ENCODE measurements at regions not wholly inside any gene's neighbourhood (a gene's known extent, or its start where the extent isn't known, plus 50 kb on each side); places are given as distances from the start of the nearest gene placed in this dataset.

GRCh38 chr11:45722144-45722543 is 56.7 kb upstream of the CHST1 start:
- TF ChIP-seq EP300 (IDR thresholded peaks at IDR 0.05) (no peak), CTCF (IDR thresholded peaks at IDR 0.05) (no peak)
- peaks cover 15% of the 10 kb centered on the region for H3K4me1 ChIP-seq (ENCODE audit: insufficient read depth)
- intact Hi-C loops (cut with DNase I), result no loop called here
- no peaks in the 10 kb centered on the region for H3K36me3 ChIP-seq
- no peak for DNase-seq
- H3K4me3 ChIP-seq, result no peak overlapping the region
- whole genome bisulfite sequencing, 3 donors, result 92 to 94% (median 93%) methylated on average over 13 of the region's 13 CpGs
- H3K27ac ChIP-seq, result no peak overlapping the region
- no peaks in the 10 kb centered on the region for H3K9me3 ChIP-seq
- H3K27me3 ChIP-seq, result no peaks in the 10 kb centered on the region

GRCh38 chr11:45717526-45717925 is 52.1 kb upstream of the CHST1 start:
- H3K4me3 ChIP-seq, result no peak overlapping the region
- H3K4me1 ChIP-seq (ENCODE audit: insufficient read depth), result no peaks in the 10 kb centered on the region
- WGBS, 3 donors, result 45 to 69% (median 51%) methylated on average over 8 of the region's 8 CpGs
- no peak overlapping the region for H3K27ac ChIP-seq
- DNase-seq, result no peak
- no peaks in the 10 kb centered on the region for H3K27me3 ChIP-seq
- TF ChIP-seq POLR2A (IDR thresholded peaks at IDR 0.05) (no peak), CTCF (IDR thresholded peaks at IDR 0.05) (no peak), EP300 (IDR thresholded peaks at IDR 0.05) (no peak)
- H3K9me3 ChIP-seq, result no peaks in the 10 kb centered on the region
- no peaks in the 10 kb centered on the region for H3K36me3 ChIP-seq
- intact Hi-C loops (cut with DNase I), result no loop called here

GRCh38 chr11:45715418-45715817 is 50.0 kb upstream of the CHST1 start:
- no peak overlapping the region for H3K27ac ChIP-seq
- 43 to 57% (median 52%) methylated on average over 2 of the region's 2 CpGs for WGBS, 3 donors
- H3K36me3 ChIP-seq, result no peaks in the 10 kb centered on the region
- intact Hi-C loops (cut with DNase I), result no loop called here
- no peaks in the 10 kb centered on the region for H3K4me1 ChIP-seq (ENCODE audit: insufficient read depth)
- H3K9me3 ChIP-seq, result no peaks in the 10 kb centered on the region
- no peak for DNase-seq
- H3K4me3 ChIP-seq, result no peak overlapping the region
- no peaks in the 10 kb centered on the region for H3K27me3 ChIP-seq
- TF ChIP-seq EP300 (IDR thresholded peaks at IDR 0.05) (no peak), CTCF (IDR thresholded peaks at IDR 0.05) (no peak), POLR2A (IDR thresholded peaks at IDR 0.05) (no peak)
